Stimulated activated CD4-positive, alpha-beta T cell treated with anti-CD3 and anti-CD28 coated beads, TNF-alpha, amount 100 ng/mL, for 48 hours (primary cell): ENCODE measurements at regions not wholly inside any gene's neighbourhood (a gene's known extent, or its start where the extent isn't known, plus 50 kb on each side); places are given as distances from the start of the nearest gene placed in this dataset.

Source experiments
- DNase-seq, 3 donors: peaks; one replicate each; pipeline ENCODE4 v3.0.0-alpha.2; 2020; ENCODE audit warnings: low read depth in 3 of 3

GRCh38 chr16:86401126-86401525, 109.2 kb upstream of the FOXF1 start:
- DNase-seq = no peak

- no peak for DNase-seq
Observed at GRCh38 chr16:86403085-86403484, 107.2 kb upstream of the FOXF1 start.

DNA sequence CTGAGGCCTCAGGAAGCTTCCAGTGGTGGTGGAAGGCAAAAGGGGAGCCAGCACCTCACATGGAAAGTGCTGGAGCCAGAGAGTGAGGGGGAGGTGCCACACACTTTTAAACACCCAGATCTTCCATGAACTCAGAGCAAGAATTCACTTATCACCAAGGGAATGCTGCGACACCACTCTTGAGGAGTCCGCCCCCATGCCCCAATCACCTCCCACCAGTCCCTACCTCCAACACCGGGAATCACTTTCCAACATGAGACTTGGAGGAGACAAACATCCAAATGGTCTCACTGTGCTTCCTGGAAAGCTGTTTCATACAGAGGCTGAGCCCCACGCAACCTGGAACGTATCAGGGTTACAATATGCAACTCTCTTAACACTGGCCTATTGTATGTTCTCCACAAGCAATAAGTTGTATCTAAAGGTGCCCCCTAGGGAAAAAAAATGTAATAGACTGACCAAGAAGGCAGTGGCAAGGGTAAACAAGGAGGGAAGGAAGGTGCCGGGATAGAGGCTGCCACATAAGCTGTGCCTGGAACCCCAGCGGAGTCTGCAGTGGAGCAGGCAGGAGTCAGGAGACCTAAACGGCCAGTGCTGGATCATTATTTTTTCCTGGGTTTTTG, 106.7 kb upstream of the FOXF1 start:
- DNase-seq = no peak

DNA sequence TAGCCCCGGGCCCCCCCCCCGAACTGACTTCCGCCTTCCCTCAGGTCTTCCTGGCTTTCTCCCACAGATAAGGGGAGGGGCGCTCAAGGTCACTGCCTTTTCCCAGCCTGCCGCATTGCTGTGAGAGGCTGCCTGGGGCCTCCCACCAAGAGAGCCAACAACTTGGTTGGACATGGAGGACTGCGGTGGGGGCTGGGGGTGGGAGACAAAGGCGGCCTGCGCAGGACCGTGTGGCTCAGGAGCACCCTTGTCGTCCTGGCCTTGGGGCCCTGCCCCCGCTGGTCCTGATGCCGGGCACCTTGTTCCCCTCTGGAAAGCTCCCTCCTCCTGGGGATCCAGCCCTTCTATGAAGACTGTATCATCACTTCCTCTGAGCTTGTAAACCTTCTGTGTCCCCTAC, 105.6 kb upstream of the FOXF1 start:
- no peak for DNase-seq

- no peak for DNase-seq
Observed at GRCh38 chr16:86405319-86405718, 105.0 kb upstream of the FOXF1 start.

DNA sequence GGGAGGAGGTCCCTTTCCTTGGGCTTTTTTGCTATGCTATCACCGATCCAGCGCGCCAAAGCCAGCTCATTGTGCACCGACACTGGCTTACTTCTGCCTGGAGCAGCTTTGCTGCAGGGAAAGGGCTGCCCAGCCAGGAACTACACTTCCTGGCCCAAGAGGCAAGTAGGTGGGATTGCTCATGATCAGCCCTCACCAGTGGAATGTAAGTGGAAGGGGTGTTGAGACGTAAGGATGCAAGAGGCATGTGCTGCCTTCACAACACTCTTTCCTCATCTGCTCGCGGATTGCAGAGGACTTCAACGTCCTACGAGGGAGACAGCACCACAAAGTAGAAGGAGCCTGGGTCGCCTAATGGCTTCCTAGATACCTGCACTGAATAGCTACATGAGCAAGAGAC, 104.3 kb upstream of the FOXF1 start:
- DNase-seq = no peak

- no peak for DNase-seq
Observed at GRCh38 chr16:86408685-86409084, 101.6 kb upstream of the FOXF1 start.

- no peak for DNase-seq
Observed at GRCh38 chr16:86410081-86410480, 100.2 kb upstream of the FOXF1 start.

DNA sequence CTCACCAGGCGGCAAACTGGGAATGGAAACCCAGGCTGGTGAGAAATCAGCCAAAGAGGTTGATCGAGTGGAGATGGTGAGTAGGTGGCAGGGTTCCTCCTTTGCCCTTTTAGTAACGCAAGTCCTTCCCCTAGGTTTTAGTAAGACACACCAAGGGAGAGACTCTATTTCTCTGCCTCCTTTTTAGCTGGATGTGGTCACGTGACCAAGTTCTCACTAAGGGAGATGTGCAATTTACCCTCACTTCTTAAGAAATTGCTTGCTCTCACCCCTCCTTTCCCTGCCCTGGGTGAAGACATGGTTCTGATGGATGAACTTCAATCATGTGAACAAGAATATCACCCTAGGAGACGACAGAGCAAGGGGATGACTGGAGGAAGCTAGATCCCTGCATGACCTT, 99.8 kb upstream of the FOXF1 start:
- no peak for DNase-seq

- no peak for DNase-seq
Observed at GRCh38 chr16:86411897-86412296, 98.4 kb upstream of the FOXF1 start.

DNA sequence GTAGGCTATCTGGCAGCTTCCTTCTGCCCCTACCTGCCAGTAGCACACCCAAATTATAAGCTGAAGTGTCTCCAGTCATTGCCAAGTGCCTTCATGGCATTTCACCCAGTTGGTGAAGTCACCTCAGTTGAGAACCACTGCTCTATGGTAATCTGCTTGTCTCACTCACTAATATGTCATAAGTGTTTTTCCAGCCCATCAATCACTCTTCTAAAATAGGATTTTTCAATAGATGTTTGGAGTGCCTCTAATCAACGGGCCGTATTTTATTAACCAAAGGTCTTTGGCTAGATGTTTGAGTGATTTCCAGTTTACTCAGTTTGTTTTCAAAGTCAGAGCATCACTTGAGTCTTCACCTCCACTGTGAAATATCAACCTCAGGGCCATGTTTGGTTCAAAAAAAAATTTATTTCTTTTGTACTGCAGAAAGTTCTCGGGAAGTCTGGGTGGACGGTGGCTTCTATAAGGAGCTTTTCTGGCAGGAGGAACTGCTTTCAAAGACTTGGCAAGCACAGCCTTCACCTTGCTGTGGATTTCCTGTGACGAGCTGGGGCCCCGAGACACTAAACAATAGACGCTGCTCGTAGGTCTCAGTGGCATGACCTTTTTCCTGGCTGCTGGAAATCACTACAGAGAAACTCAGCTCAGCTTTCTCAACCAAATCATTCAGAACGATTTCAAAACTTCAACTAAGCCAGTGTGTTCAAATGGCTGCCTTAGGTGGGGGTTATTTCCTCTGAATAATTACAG, 95.2 kb upstream of the FOXF1 start:
- DNase-seq = no peak

DNA sequence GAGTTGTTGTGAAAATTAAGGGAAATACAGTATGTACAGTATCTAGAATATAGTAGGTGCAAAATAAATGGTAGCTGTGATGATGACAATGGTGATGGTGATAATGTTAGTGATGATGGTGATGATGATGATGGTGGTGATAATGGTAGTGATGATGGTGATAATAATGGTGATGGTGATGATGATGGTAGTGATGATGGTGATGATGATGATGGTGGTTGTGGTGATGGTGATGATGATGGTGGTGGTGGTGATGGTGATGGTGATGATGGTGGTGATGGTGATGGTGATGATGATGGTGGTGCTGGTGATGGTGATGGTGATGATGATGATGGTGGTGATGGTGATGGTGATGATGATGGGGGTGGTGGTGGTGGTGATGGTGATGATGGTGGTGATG, 91.3 kb upstream of the FOXF1 start:
- no peak for DNase-seq

GRCh38 chr16:86419518-86419917, 90.8 kb upstream of the FOXF1 start:
- no peak for DNase-seq

GRCh38 chr16:86421995-86422394, 88.3 kb upstream of the FOXF1 start:
- no peak for DNase-seq

DNA sequence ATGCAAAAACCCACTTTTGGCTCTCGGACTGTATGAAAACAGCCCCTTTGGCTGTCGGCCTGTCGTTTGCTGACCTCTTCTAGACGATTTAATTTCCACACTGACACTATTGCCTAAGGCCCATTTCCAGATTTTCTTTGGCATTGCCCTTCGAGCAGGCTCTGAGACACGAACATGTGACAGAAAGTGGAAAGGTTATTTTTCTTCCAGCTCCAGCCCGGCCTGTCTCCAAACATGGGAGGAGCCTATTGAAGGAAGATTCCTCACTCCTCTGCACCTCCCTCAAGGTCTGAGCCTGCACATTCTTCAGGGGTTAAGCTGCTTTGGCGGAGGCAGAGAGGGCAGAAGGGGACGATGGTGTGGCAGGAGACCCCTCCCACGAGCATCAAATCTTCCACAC, 85.9 kb upstream of the FOXF1 start:
- DNase-seq = no peak

DNA sequence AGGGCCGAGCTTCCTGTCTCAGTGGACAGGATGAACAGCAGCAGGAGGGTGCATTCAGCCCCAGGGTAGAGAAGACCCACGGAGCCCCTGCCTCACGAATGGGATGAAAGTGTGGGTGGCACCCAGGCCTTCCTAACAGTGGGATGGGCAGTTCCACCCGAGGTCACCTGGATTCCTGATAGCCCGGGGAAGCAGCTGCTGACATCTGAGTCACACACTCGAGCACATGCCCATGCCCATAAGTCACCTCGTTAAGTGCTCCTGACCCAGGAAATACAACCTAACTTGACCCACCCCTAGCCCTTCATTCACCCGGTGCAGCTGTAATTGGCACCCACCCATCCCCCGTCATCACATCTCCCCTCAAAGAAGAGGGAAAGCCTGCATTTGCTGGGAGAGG, 85.3 kb upstream of the FOXF1 start:
- DNase-seq = no peak

GRCh38 chr16:86426063-86426642, 84.2 kb upstream of the FOXF1 start:
- DNase-seq = no peak

GRCh38 chr16:86427433-86427851, 82.9 kb upstream of the FOXF1 start:
- DNase-seq = no peak

DNA sequence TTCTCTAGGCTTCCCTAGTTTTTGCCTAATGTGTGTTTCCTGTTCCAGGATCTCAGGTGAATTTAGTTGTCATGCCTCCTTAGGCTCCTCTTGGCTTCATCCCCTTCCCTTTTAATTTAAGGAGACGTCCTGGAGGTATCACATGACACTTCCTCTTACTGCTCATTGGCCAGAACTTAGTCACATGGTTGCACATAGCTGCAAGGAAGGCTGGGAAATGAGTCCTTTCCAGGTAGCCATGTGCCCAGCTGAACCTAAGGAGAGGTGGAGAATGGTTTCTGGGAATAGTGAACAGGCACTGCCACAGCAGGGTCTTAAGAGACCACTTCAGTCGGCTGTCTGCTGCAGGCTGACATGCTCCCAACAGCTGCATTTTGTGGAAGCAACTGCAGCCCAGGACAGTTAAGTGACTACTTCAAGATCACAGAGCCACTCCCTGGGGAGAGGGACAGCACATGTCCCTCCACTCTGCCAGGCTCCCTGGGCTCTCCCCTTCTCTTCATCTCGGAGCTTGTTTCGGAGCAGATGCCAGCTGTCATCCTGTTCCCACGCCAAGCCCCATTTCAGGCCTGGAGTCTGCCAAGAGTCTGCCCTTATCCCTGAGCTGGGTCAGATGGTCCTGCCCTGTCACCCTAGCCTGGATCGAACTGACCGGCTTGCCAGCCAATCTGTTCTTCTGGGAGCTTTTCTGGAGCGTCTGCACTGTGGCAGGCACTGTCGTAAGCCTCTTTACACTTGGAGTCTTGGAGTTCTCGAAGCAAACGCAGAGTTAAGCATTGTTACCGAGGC, 81.4 kb upstream of the FOXF1 start:
- DNase-seq = no peak

GRCh38 chr16:86429663-86430062, 80.7 kb upstream of the FOXF1 start:
- no peak for DNase-seq

DNA sequence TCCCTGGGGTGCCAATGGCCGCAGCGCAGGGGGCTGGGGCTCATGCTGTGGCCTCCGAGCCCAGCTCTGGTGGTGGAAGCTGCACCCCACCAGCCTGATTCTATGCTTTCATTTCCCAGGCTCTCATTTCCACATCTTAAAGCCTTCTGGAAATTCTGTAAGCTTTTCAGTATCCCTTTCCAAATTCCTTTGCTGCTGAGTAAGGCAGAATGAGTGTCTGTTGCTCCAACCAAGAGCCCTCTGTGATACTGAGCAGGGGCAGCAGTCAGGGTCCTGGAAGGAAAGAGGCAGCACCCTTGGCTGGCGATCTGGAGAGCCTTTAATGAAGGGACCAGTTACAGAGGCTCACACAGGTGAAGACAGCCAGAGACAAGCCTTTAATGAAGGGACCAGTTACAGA, 79.5 kb upstream of the FOXF1 start:
- no peak for DNase-seq

- DNase-seq = no peak
Observed at GRCh38 chr16:86431540-86431939, 78.8 kb upstream of the FOXF1 start.

DNA sequence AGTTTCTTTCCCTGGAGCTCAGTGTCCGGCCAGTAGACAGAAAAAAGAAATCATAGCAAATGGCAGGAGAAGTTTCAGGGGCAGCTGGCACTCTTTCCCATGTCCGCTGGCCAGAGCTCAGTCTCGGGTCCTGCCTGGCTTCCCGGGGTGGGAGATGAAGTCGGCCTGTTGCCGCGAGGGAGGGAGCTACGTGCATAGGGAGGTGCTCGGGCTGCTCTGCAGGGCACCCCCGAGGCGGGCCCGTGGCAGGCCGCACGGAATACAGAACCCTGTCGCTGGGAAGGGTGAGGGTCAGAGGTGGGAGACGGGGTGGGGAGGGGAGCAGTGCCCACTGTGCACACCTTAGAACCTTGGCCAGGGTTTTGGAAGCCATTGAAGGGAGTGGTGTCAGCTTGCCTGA, 78.3 kb upstream of the FOXF1 start:
- no peak for DNase-seq
